ENCODE measurements at regions not wholly inside any gene's neighbourhood (a gene's known extent, or its start where the extent isn't known, plus 50 kb on each side); places are given as distances from the start of the nearest gene placed in this dataset.

- Histone ChIP-seq H3K4me3 (no peak overlapping the region), H3K27me3 (no peaks in the 10 kb centered on the region), H3K36me3 (no peaks in the 10 kb centered on the region), H3K4me2 (no peak overlapping the region), H3K4me1 (no peaks in the 10 kb centered on the region), H4K20me1 (no peaks in the 10 kb centered on the region), H3K9me3 (no peaks in the 10 kb centered on the region), H3K9ac (no peak overlapping the region), H3K27ac (no peak overlapping the region)
- TF ChIP-seq Cebpa-rat (IDR thresholded peaks at IDR 0.05): no peak
Observed at GRCh38 chr1:168375566-168376300, 95.1 kb downstream of the TBX19 start.

DNA sequence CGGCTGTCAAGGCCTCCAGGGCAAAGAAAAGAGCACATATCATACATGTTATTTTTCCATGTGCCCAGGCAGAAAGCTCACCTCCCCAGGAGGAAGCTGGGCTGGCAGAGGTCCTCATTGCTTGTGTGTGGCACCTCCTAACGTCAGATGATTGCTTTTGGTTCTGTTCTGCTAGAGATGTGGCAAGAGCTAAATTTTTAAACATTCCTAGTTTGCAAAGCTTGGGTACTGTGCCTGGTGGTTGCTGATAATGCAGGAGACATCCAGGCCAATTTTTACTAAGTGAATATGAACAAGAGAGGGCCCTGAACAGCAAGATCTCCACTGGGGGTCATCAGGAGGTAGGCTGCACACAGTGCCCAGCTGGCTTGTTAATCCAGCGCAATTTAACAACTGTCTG lies 93.9 kb downstream of the TBX19 start:
- Histone ChIP-seq H3K4me2 (no peak overlapping the region), H4K20me1 (no peaks in the 10 kb centered on the region), H3K4me3 (no peak overlapping the region), H3K4me1 (no peaks in the 10 kb centered on the region), H3K9me3 (no peaks in the 10 kb centered on the region), H3K9ac (no peak overlapping the region), H3K36me3 (no peaks in the 10 kb centered on the region), H3K27me3 (no peaks in the 10 kb centered on the region), H3K27ac (no peak overlapping the region)
- TF ChIP-seq Cebpa-rat (IDR thresholded peaks at IDR 0.05): no peak

DNA sequence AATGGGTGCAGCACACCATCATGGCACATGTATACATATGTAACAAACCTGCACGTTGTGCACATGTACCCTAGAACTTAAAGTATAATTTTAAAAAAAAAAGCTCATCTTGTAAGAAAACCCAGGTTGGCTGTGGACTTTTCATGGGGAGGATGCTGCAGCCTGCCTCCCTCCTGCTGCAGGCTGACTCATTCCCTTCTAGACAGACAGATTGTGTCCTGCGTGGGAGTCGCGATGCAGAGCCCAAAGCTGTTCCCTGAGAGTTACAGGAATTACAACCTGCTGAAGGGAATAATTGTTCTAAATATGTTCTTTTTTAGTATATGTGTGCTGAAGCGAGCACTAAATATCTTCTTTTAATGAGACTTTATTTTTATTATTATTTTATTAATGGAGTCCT lies 93.2 kb downstream of the TBX19 start:
- Histone ChIP-seq H3K36me3 (no peaks in the 10 kb centered on the region), H3K9ac (no peak overlapping the region), H3K27me3 (no peaks in the 10 kb centered on the region), H3K27ac (no peak overlapping the region), H3K4me1 (no peaks in the 10 kb centered on the region), H3K4me3 (no peak overlapping the region), H3K9me3 (no peaks in the 10 kb centered on the region), H3K4me2 (no peak overlapping the region), H4K20me1 (no peaks in the 10 kb centered on the region)
- TF ChIP-seq Cebpa-rat (IDR thresholded peaks at IDR 0.05): no peak

DNA sequence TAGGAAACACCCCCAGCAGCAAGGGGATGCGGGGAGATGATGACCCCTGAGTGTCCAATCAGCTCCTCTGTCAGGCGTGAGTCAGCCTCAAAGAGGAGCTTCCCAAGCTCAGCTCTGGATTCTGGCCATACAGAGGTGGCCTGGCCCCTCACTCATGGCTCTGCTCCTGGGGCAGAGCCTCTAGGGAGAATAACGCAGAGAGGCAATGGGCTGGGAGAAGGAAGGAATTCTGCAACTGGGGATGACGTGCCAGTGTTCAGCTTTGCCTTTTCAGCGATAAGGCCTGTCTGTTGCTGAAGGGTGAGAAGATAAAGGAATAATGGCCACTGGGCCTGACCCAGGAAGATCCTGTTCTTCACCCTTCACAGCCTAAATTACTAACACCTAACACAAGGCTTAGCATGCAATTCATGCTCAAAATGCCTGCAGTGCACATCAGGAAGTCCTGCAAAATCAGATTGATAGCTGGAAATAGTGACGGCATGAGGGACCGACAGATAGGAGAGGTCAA lies 92.2 kb downstream of the TBX19 start:
- Histone ChIP-seq H3K4me1 (no peaks in the 10 kb centered on the region), H4K20me1 (no peaks in the 10 kb centered on the region), H3K4me3 (no peak overlapping the region), H3K27ac (no peak overlapping the region), H3K36me3 (no peaks in the 10 kb centered on the region), H3K27me3 (no peaks in the 10 kb centered on the region), H3K4me2 (no peak overlapping the region), H3K9me3 (no peaks in the 10 kb centered on the region), H3K9ac (no peak overlapping the region)
- no peak for TF ChIP-seq Cebpa-rat (IDR thresholded peaks at IDR 0.05)

- Histone ChIP-seq H3K36me3 (no peaks in the 10 kb centered on the region), H3K4me2 (no peak overlapping the region), H3K4me3 (no peak overlapping the region), H3K9ac (no peak overlapping the region), H3K27me3 (no peaks in the 10 kb centered on the region), H3K4me1 (no peaks in the 10 kb centered on the region), H3K9me3 (no peaks in the 10 kb centered on the region), H4K20me1 (no peaks in the 10 kb centered on the region), H3K27ac (no peak overlapping the region)
- TF ChIP-seq Cebpa-rat (IDR thresholded peaks at IDR 0.05): no peak
Observed at GRCh38 chr1:168372307-168372706, 91.6 kb downstream of the TBX19 start.

- no peaks in the 10 kb centered on the region for H3K4me1 ChIP-seq
- H3K9ac ChIP-seq: no peak overlapping the region
- no peaks in the 10 kb centered on the region for H4K20me1 ChIP-seq
- no peak overlapping the region for H3K4me3 ChIP-seq
- H3K27me3 ChIP-seq: no peaks in the 10 kb centered on the region
- H3K4me2 ChIP-seq: no peak overlapping the region
- no peak for TF ChIP-seq Cebpa-rat (IDR thresholded peaks at IDR 0.05)
- no peaks in the 10 kb centered on the region for H3K9me3 ChIP-seq
- H3K27ac ChIP-seq: no peak overlapping the region
- no peaks in the 10 kb centered on the region for H3K36me3 ChIP-seq
Observed at GRCh38 chr1:168371477-168371876, 90.8 kb downstream of the TBX19 start.

GRCh38 chr1:168370586-168370985 lies 89.9 kb downstream of the TBX19 start:
- Histone ChIP-seq H3K9ac (no peak overlapping the region), H4K20me1 (no peaks in the 10 kb centered on the region), H3K36me3 (no peaks in the 10 kb centered on the region), H3K4me2 (no peak overlapping the region), H3K4me3 (no peak overlapping the region), H3K27ac (no peak overlapping the region), H3K27me3 (no peaks in the 10 kb centered on the region), H3K9me3 (no peaks in the 10 kb centered on the region), H3K4me1 (no peaks in the 10 kb centered on the region)
- TF ChIP-seq Cebpa-rat (IDR thresholded peaks at IDR 0.05): no peak

GRCh38 chr1:168369655-168370054 lies 89.0 kb downstream of the TBX19 start:
- Histone ChIP-seq H3K9ac (no peak overlapping the region), H3K4me2 (no peak overlapping the region), H3K27me3 (no peaks in the 10 kb centered on the region), H3K4me1 (no peaks in the 10 kb centered on the region), H3K27ac (no peak overlapping the region), H4K20me1 (no peaks in the 10 kb centered on the region), H3K4me3 (no peak overlapping the region), H3K36me3 (no peaks in the 10 kb centered on the region), H3K9me3 (no peaks in the 10 kb centered on the region)
- TF ChIP-seq Cebpa-rat (IDR thresholded peaks at IDR 0.05): no peak

DNA sequence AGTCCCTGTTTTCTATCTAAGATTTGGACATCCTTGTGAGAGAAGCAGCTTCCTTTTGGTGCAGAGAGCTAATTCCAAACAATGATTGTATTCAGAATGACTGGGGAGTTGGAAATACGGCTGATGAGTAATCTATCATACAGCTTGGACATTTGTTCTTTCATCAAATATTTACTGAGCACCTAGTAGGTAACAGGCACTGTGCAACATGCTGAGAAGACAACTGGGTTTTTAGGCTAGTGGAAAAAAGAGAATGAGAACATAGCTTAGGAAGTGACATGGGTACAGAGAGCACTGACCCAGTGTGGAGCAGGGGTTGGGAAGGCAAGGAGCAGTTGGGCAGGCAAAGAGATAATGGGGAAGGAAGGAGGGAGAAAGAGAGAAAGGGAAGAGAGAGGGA lies 87.5 kb downstream of the TBX19 start:
- TF ChIP-seq Cebpa-rat (IDR thresholded peaks at IDR 0.05): no peak
- Histone ChIP-seq H3K4me1 (no peaks in the 10 kb centered on the region), H4K20me1 (no peaks in the 10 kb centered on the region), H3K4me3 (no peak overlapping the region), H3K4me2 (no peak overlapping the region), H3K27ac (no peak overlapping the region), H3K9ac (no peak overlapping the region), H3K9me3 (no peaks in the 10 kb centered on the region), H3K36me3 (no peaks in the 10 kb centered on the region), H3K27me3 (no peaks in the 10 kb centered on the region)

DNA sequence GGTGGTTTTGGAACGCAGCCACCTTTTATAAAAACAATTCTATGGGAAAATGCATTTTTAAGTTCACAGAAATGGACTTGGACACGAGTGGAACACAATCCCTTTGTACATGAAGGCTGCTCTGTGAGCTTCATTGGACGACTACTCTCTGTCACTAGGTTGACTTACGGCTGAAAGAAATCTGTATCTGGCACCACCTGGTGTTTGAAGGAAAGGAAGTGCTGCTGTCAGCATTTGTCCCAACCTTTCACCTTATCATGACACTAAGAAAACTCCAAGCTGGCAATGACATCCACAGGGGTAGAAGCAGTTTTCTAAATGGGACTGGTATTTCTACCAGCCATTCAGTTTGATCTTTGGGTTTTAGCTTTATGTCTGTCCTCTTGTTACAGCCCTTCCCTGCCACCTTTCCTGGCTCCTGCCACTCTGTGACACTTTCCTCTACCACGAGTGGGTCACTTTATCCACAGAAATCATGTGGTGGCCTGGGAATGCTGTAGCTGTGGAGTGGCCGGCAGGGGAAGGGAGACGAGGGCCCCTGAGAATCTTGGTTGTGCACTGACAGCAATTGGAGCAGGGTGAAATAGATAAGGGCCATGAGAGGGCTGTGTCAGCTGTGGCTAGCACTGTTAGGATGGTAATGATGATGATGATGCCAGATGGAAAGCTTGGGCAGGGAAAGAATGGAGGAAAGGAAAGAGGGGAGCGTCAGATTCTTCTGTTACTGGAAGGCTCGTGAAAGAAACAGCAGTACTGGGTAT lies 85.2 kb downstream of the TBX19 start:
- Histone ChIP-seq H3K4me2 (no peak overlapping the region), H3K27me3 (no peaks in the 10 kb centered on the region), H3K9me3 (no peaks in the 10 kb centered on the region), H4K20me1 (no peaks in the 10 kb centered on the region), H3K4me1 (no peaks in the 10 kb centered on the region), H3K36me3 (no peaks in the 10 kb centered on the region), H3K4me3 (no peak overlapping the region), H3K27ac (no peak overlapping the region), H3K9ac (no peak overlapping the region)
- no peak for TF ChIP-seq Cebpa-rat (IDR thresholded peaks at IDR 0.05)

Data from BLaER1 (cell line).